GM19468 (cell line): ENCODE measurements at regions not wholly inside any gene's neighbourhood (a gene's known extent, or its start where the extent isn't known, plus 50 kb on each side); places are given as distances from the start of the nearest gene placed in this dataset.
"Not testable (repeated sequence)": the region's sequence is repeated elsewhere in the genome, so short reads cannot be mapped to it uniquely, and the experiment has no call there.

Source experiments
- ATAC-seq: cut with Tn5 transposase; IDR thresholded peaks from one replicate; pipeline ENCODE4 v1.9.1; 2021; ENCODE audit warnings: mild to moderate bottlenecking, moderate library complexity, moderate number of reproducible peaks; ENCODE audit not compliant: unreplicated experiment; ENCODE audit errors: extremely low read depth

DNA sequence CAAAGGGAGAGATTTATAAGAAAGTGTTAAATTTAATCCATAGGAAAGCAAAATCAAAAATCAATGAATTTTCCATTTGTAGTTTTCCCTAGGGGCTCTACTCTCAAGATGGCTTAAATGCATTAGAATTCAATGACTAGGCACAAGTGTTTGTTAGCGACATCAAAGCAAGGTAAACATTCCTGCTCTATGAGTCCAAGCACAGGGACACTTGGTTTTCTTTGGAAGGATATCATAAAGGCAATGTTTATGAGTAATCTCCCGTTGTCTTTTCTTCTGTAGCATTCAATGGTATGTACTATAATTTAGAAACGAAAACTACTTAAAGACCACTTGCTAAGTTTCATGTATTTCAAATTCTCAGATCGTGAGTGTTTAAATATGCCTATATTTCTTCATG lies 54.8 kb upstream of the ZNF717 start:
- not testable (repeated sequence) for ATAC-seq

DNA sequence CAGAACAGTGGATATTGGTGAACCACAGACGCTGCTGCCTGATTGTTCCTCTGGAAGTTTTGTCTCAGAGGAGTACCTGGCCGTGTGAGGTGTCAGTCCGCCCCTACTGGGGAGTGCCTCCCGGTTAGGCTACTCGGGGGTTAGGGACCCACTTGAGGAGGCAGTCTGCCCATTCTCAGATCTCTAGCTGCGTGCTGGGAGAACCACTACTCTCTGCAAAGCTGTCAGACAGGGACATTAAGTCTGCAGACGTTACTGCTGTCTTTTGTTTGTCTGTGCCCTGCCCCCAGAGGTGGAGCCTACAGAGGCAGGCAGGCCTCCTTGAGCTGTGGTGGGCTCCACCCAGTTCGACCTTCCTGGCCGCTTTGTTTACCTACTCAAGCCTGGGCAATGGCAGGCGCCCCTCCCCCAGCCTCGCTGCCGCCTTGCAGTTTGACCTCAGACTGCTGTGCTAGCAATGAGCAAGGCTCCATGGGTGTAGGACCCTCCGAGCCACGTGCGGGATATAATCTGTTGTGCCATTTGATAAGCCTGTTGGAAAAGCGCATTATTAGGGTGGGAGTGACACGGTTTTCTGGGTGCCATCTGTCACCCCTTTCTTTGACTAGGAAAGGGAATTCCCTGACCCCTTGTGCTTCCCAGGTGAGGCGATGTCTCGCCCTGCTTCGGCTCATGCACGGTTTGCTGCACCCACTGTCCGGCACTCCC lies 65.1 kb upstream of the ZNF717 start:
- ATAC-seq = not testable (repeated sequence)

GRCh38 chr3:75863130-75863529 lies 77.8 kb upstream of the ZNF717 start:
- ATAC-seq = no peak

DNA sequence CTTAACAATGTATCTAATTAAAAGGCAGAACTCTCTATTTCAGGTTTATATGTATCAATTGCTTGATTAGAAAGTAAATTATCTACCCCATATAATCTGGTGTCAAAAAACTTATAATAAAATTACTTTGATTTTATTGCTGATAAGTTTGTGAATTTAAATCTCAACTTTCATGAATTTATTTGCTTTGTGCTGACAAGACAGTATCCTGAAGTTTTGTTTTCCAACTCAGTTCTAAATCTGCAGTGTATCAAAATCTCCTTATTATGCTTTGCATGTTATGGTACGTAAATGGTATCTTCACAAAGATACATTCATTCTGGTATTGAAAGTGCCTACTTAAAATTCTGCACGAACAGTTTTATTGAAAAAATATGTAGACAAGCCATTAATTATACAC lies 78.5 kb upstream of the ZNF717 start:
- ATAC-seq = no peak

DNA sequence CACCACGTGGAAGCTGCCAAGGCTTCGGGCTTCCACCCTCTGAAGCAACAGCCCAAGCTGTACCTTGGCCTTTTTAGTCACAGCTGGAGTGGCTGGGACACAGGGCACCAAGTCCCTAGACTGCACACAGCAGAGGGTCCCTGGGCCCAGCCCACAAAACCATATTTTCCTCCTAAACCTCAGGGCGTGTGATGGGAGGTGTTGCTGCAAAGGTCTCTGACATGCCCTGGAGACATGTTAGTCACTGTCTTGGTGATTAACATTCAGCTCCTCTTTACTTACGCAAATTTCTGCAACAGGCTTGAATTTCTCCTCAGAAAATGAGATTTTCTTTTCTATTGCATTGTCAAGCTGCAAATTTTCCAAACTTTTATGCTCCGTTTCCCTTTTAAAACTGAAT lies 98.4 kb upstream of the ZNF717 start:
- not testable (repeated sequence) for ATAC-seq

GRCh38 chr3:75886971-75887526 lies 101.7 kb upstream of the ZNF717 start:
- no peak for ATAC-seq

- no peak for ATAC-seq
These were observed 108.9 kb upstream of the ZNF717 start for GRCh38 chr3:75894234-75894633.

GRCh38 chr3:75896265-75896664 lies 110.9 kb upstream of the ZNF717 start:
- ATAC-seq = no peak

GRCh38 chr3:75901446-75901845 lies 116.1 kb upstream of the ZNF717 start:
- ATAC-seq = not testable (repeated sequence)

GRCh38 chr3:75906555-75907112 lies 121.3 kb upstream of the ZNF717 start:
- no peak for ATAC-seq

GRCh38 chr3:75913800-75914350 lies 128.5 kb upstream of the ZNF717 start:
- ATAC-seq = no peak

GRCh38 chr3:75914741-75915140 lies 129.4 kb upstream of the ZNF717 start:
- ATAC-seq = not testable (repeated sequence)

GRCh38 chr3:75938921-75939320 lies 153.6 kb upstream of the ZNF717 start:
- ATAC-seq = no peak

DNA sequence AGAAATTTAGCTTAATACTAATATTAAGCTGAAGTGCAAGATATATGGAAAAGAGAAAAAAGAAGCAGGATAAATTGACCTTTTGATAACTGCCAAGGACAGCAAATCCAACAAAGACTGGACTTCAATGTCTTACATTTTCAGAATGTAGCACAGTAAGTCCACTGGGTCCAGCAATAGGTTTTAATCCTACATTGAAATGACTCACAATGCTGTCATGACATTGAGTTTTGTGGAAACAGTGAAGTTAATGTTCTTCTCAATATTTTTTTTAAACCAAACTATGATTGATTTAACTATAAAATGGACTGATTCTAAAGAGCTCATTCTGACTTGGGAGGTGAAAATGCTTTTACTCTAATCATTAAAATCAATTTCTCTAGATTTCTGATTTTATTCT lies 166.6 kb upstream of the ZNF717 start:
- ATAC-seq = no peak

- not testable (repeated sequence) for ATAC-seq
These were observed 174.7 kb upstream of the ZNF717 start for GRCh38 chr3:75960031-75960430.

DNA sequence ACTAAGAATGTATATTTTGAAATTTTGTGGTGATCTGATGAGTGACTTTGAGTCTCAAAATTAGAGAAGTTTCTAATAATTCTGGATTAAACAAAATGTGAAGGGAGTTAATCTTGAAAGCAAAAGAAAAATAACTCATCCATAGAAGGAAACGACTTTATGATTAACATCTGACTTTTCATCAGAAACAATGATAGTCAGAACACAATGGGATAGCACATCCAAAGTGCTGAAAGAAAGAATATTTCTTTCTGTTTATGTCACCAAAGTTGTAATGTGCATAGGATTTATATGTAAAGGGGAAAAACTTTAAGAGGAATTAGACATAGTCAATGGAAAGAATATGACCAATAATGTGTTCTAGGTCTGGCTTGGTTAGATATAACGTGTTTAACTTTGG lies 176.7 kb upstream of the ZNF717 start:
- not testable (repeated sequence) for ATAC-seq

DNA sequence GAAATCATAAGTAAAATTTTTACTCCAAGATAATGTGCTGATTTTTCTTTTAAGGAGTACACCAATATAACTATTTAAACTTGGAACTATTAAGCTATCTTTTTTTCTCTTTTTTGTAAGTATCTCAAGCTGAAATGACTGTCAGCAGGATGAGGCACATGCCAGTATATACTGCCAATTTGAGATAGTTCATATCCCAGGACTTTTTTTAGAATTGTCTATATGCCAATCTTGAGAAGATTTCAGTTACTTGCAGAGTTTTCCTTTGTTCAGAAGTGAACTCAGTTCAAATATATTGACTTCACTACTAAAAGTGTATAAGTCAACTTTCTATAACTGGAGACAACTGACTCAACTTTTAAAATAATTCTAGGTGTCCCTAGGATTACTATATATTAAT lies 181.7 kb upstream of the ZNF717 start:
- ATAC-seq = no peak

GRCh38 chr3:75978686-75979085 lies 193.3 kb upstream of the ZNF717 start:
- ATAC-seq = no peak

DNA sequence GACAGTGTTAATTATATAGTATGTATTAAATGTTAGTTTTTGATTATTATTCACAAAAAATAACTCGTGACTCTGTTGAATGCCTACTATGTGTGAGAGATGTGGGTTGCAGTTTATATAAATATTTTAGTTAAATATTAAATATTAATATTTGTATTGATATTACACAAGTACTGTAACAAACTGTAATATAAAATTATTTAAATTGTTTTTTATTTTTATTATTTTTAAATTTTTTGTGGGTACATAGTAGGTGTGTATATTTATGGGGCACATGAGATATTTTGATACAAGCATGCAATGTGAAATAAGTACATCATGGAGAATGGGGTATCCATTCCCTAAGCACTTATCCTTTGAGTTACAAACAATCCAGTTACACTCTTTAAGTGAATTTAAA lies 196.1 kb upstream of the ZNF717 start:
- ATAC-seq = no peak

DNA sequence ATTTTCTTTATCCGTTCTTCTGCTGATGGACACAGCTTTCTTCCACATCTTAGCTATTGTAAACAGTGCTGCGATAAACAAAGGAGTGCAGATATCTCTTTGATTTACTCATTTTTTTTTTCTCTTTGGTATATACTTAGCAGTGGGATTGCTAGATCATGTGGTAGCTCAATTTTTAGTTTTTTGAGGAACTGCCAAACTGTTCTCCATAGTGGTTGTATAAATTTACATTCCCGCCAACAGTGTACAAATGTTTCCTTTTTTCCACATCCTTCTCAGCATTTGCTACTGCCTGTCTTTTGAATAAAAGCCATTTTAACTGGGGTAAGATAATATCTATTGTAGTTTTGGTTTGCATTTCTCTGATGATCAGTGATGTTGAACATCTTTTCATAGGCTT lies 196.8 kb upstream of the ZNF717 start:
- no peak for ATAC-seq

DNA sequence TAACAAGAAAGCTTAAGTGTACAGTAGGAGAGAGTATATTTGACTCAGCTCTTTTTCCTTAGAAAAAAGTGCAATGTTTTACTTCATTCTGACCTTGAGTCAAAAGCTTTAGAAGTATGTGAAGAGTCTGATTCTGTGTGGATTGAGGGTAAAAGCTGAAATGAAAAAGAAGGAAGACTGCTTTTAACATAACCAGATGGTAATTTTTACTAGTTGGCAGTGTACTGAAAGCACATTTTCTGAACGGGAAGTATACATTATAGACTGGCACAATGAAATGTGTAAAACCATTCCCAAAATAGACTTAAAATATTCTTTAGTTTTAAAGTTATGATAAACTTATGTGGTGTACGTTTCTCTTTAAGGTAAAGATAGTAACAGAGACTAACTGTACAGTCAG lies 197.8 kb upstream of the ZNF717 start:
- no peak for ATAC-seq
